T-cell (primary cell): ENCODE measurements at regions not wholly inside any gene's neighbourhood (a gene's known extent, or its start where the extent isn't known, plus 50 kb on each side); places are given as distances from the start of the nearest gene placed in this dataset.

Experiments
- ATAC-seq, 4 experiments: fragments of 200-7000 bp in 3 of 4; fragments of 150-1000 bp in 1 of 4; cut with Tn5 transposase; replicated peaks in 1 of 4; 1 replicate in 3 of 4; 2 replicates in 1 of 4; pipeline ENCODE4 v1.10.0; 2021; ENCODE audit warnings: moderate library complexity in 3 of 4, mild to moderate bottlenecking in 2 of 4, moderate number of reproducible peaks in 1 of 4
- CTCF ChIA-PET, 2 donors: fragments of 300-600 bp; sonication (Branson Sonifier 250); formaldehyde crosslinking; loops; one replicate each; lab custom pipeline; 2022; ENCODE audit warnings: antibody characterized with exemption in 2 of 2; lab: Charles Lee
- POLR2A ChIA-PET, 2 donors: fragments of 300-600 bp; sonication (Branson Sonifier 250); formaldehyde crosslinking; loops; one replicate each; lab custom pipeline; 2022; ENCODE audit warnings: antibody characterized with exemption in 2 of 2; lab: Charles Lee
- DNase-seq, 35 experiments: peaks; one replicate each; pipeline versions ENCODE4 v3.0.0 to v3.0.0-alpha.2; 2013 to 2023
- H3K27ac ChIP-seq: one replicate; pipeline ENCODE4 v1.5.1; 2013; ENCODE audit warnings: low read length
- H3K27me3 ChIP-seq, 2 experiments: replicated peaks in 1 of 2; 1 replicate in 1 of 2; 2 replicates in 1 of 2; pipeline versions ENCODE4 v1.6.1 to v1.7.0; 2013; ENCODE audit warnings: low read length in 1 of 2, mixed read lengths in 1 of 2; ENCODE audit not compliant: control insufficient read depth in 2 of 2, insufficient read depth in 2 of 2; ENCODE audit errors: extremely low read depth in 1 of 2
- H3K36me3 ChIP-seq, 2 donors: 1 replicate in 1 of 2; 2 replicates in 1 of 2; pipeline versions ENCODE4 v1.6.1 to v1.7.0; 2013; ENCODE audit warnings: low read length in 1 of 2; ENCODE audit not compliant: control insufficient read depth in 2 of 2, insufficient read depth in 1 of 2; ENCODE audit errors: extremely low read depth in 1 of 2
- H3K4me1 ChIP-seq, 2 experiments: 1 replicate in 1 of 2; 2 replicates in 1 of 2; pipeline versions ENCODE4 v1.6.1 to v1.7.0; 2013; ENCODE audit warnings: low read length in 2 of 2, mixed read lengths in 1 of 2; ENCODE audit not compliant: insufficient read depth in 2 of 2, control insufficient read depth in 1 of 2; ENCODE audit errors: extremely low read depth in 1 of 2
- H3K4me3 ChIP-seq, 2 donors: 1 replicate in 1 of 2; 2 replicates in 1 of 2; pipeline versions ENCODE4 v1.5.1 to v1.7.0; 2013; ENCODE audit warnings: mild to moderate bottlenecking in 2 of 2, low read length in 1 of 2, moderate library complexity in 1 of 2; ENCODE audit not compliant: control insufficient read depth in 1 of 2; ENCODE audit errors: extremely low read depth in 1 of 2
- H3K9me3 ChIP-seq: 2 replicates; pipeline ENCODE4 v1.7.0; 2013
- H3K27ac Mint-ChIP-seq, 2 donors: one replicate each; pipeline ENCODE4 v1.8.0; 2020 to 2021; ENCODE audit warnings: mild to moderate bottlenecking in 2 of 2, mixed read lengths in 2 of 2
- H3K27me3 Mint-ChIP-seq, 2 donors: one replicate each; pipeline ENCODE4 v1.8.0; 2021 to 2022; ENCODE audit warnings: mixed read lengths in 2 of 2
- H3K36me3 Mint-ChIP-seq: one replicate; pipeline ENCODE4 v1.8.0; 2021; ENCODE audit warnings: mixed read lengths
- H3K4me1 Mint-ChIP-seq, 3 donors: one replicate each; pipeline ENCODE4 v1.8.0; 2020 to 2022; ENCODE audit warnings: mixed read lengths in 3 of 3, mild to moderate bottlenecking in 1 of 3
- H3K4me3 Mint-ChIP-seq, 3 donors: one replicate each; pipeline ENCODE4 v1.8.0; 2020 to 2022; ENCODE audit warnings: mild to moderate bottlenecking in 3 of 3, mixed read lengths in 3 of 3, moderate library complexity in 3 of 3
- H3K9me3 Mint-ChIP-seq, 3 donors: one replicate each; pipeline ENCODE4 v1.8.0; 2020 to 2022; ENCODE audit warnings: mixed read lengths in 3 of 3
- WGBS: methylation state at CpG from one replicate; pipeline ENCODE4 v1.1.5; 2013; ENCODE audit warnings: missing lambda C conversion rate; ENCODE audit not compliant: insufficient coverage; 5-methylcytosine and 5-hydroxymethylcytosine counted together

DNA sequence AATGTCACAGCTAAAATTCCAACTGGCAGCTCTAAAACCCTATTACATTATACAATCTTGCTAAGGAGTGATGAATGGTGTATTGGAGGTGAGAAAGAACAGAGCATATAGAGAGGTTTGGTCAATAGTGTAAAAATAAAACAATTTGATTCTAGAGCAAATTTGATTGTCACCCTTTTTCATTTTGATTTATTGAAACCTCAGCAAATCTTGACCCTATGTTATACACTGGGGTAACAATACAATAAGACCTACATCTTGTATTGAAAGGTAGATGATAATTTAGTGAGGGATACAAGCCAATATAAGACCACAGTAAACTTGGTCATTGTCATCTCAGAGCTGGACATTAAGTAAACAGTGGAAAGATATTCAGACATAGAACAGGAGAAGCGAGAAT lies 671.9 kb downstream of the IRS1 start:
- POLR2A ChIA-PET: no interaction called here
- ATAC-seq: no peak
- CTCF ChIA-PET: no interaction called here

DNA sequence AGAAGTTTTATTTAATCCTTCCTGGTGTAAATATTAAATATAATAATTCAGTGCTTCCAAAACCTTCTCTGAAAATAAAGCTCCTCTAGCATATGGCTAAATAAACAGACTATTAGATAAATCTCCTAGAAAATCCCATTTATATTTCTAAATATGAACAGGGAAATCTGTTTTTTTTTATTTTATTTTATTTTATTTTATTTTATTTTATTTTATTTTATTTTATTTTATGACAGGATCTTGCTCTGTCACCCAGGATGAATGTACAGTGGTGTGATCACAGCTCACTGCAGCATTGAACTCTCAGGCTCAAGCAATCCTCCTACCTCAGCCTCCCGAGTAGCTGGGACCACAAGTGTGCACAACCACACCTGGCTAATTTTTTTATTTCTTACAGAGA lies 673.5 kb downstream of the IRS1 start:
- POLR2A ChIA-PET: no interaction called here
- Mint-ChIP-seq H3K27ac (no peak overlapping the region), H3K9me3 (no peaks in the 10 kb centered on the region), H3K27me3 (peaks cover 4 to 5% of the 10 kb centered on the region in 2 donors), H3K36me3 (no peaks in the 10 kb centered on the region), H3K4me3 (no peak overlapping the region), H3K4me1 (no peaks in the 10 kb centered on the region)
- no peak overlapping the region for H3K27ac ChIP-seq
- no peaks in the 10 kb centered on the region for H3K4me1 ChIP-seq
- ATAC-seq: no peak
- WGBS: 100% methylated on average over 1 of the region's 1 CpG
- no peak overlapping the region for H3K4me3 ChIP-seq
- no peaks in the 10 kb centered on the region for H3K36me3 ChIP-seq
- no peak for DNase-seq
- H3K27me3 ChIP-seq: no peaks in the 10 kb centered on the region
- H3K9me3 ChIP-seq: no peaks in the 10 kb centered on the region
- CTCF ChIA-PET: no interaction called here

More for the DNA sequence above, 671.9 kb downstream of the IRS1 start:
- Histone ChIP-seq H3K27ac (no peak overlapping the region), H3K36me3 (no peaks in the 10 kb centered on the region), H3K27me3 (no peaks in the 10 kb centered on the region), H3K9me3 (no peaks in the 10 kb centered on the region), H3K4me3 (no peak overlapping the region), H3K4me1 (no peaks in the 10 kb centered on the region)
- Mint-ChIP-seq H3K36me3 (no peaks in the 10 kb centered on the region), H3K4me1 (no peaks in the 10 kb centered on the region), H3K4me3 (no peak overlapping the region), H3K27ac (no peak overlapping the region), H3K27me3 (peaks cover 4 to 8% of the 10 kb centered on the region in 2 donors), H3K9me3 (no peaks in the 10 kb centered on the region)
- WGBS: no CpG with 5 or more reads among the region's 1 CpG
- no peak for DNase-seq

DNA sequence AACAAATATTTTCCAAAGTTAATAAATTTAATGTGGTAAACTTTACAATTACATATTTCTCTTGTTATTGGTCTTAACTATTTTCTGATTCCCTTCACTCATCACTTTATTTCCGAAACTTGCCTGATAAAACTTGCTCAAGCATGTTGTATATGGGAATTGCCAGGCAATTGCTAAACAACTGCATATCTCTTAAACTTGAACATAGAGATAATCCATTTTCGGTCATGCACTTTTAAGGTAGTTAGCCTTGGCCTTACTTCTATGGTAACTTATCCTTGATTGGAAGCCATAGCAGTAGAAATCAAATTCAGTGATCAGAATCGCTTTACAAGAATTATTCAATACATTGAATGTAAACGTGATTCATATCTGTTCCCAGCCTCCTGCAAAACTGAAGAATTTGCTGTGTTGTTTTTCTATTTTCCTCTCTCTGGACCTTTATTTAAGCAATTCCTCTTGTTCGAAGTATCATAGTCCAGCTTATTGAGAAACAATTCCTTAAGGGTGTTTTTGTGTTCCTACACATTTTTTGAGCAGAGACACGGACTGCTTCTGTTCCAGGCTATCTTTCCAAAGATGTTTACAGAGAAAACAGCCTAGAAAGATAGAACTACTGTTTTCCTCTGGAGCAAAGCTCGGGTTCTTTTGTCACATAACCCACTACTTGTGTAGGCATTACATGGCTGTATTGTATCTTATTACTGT lies 674.3 kb downstream of the IRS1 start:
- 60% methylated on average over 1 of the region's 7 CpGs for WGBS
- POLR2A ChIA-PET: no interaction called here
- no peaks in the 10 kb centered on the region for H3K36me3 Mint-ChIP-seq
- H3K4me1 ChIP-seq: no peaks in the 10 kb centered on the region
- CTCF ChIA-PET: no interaction called here
- H3K9me3 Mint-ChIP-seq: no peaks in the 10 kb centered on the region
- H3K27ac ChIP-seq: no peak overlapping the region
- no peak overlapping the region for H3K4me3 Mint-ChIP-seq
- DNase-seq: no peak
- no peaks in the 10 kb centered on the region for H3K9me3 ChIP-seq
- no peak overlapping the region for H3K27ac Mint-ChIP-seq
- peaks cover 4 to 6% of the 10 kb centered on the region in 2 donors for H3K27me3 Mint-ChIP-seq
- ATAC-seq: no peak
- no peaks in the 10 kb centered on the region for H3K36me3 ChIP-seq
- no peaks in the 10 kb centered on the region for H3K27me3 ChIP-seq
- no peaks in the 10 kb centered on the region for H3K4me1 Mint-ChIP-seq
- no peak overlapping the region for H3K4me3 ChIP-seq

GRCh38 chr2:226124548-226125011 lies 675.0 kb downstream of the IRS1 start:
- Mint-ChIP-seq H3K27me3 (peaks cover 4 to 6% of the 10 kb centered on the region in 2 donors), H3K4me3 (no peak overlapping the region), H3K36me3 (no peaks in the 10 kb centered on the region), H3K9me3 (no peaks in the 10 kb centered on the region), H3K4me1 (no peaks in the 10 kb centered on the region), H3K27ac (no peak overlapping the region)
- no peaks in the 10 kb centered on the region for H3K36me3 ChIP-seq
- H3K4me1 ChIP-seq: no peaks in the 10 kb centered on the region
- DNase-seq (no peak), ATAC-seq (no peak)
- H3K4me3 ChIP-seq: no peak overlapping the region
- no peaks in the 10 kb centered on the region for H3K27me3 ChIP-seq
- no peaks in the 10 kb centered on the region for H3K9me3 ChIP-seq
- WGBS: no CpG with 5 or more reads among the region's 2 CpGs
- ChIA-PET POLR2A (no interaction called here), CTCF (no interaction called here)
- H3K27ac ChIP-seq: no peak overlapping the region

DNA sequence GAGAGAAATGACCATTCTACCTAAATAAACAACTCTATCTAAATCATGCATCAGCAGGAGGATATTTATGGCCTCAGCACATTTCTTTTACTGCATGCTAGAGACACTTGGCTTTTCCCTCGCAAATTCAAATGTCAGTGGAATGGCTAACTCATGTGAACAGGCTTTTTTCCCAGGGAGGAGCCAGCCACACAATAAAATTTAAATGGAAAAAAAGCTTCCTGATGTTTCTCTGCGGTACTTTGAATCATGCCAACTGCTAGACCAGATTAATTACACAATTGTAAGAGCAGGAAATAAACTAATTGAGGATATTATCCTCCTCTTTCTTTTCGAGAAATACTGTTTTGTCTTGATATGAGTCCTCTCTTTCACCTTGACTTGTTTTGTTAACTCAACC lies 676.3 kb downstream of the IRS1 start:
- WGBS: no CpG with 5 or more reads among the region's 3 CpGs
- H3K36me3 Mint-ChIP-seq: no peaks in the 10 kb centered on the region
- no peaks in the 10 kb centered on the region for H3K36me3 ChIP-seq
- no peak overlapping the region for H3K27ac Mint-ChIP-seq
- POLR2A ChIA-PET: no interaction called here
- H3K9me3 Mint-ChIP-seq: no peaks in the 10 kb centered on the region
- ATAC-seq (no peak), DNase-seq (no peak)
- CTCF ChIA-PET: no interaction called here
- H3K4me1 Mint-ChIP-seq: no peaks in the 10 kb centered on the region
- H3K9me3 ChIP-seq: no peaks in the 10 kb centered on the region
- H3K4me3 ChIP-seq: no peak overlapping the region
- H3K4me3 Mint-ChIP-seq: no peak overlapping the region
- H3K27me3 Mint-ChIP-seq: peaks cover 4 to 6% of the 10 kb centered on the region in 2 donors
- no peaks in the 10 kb centered on the region for H3K4me1 ChIP-seq
- no peaks in the 10 kb centered on the region for H3K27me3 ChIP-seq
- no peak overlapping the region for H3K27ac ChIP-seq

- H3K4me3 ChIP-seq: no peak overlapping the region
- no peak overlapping the region for H3K27ac ChIP-seq
- Mint-ChIP-seq H3K9me3 (no peaks in the 10 kb centered on the region), H3K4me1 (no peaks in the 10 kb centered on the region), H3K27ac (no peak overlapping the region), H3K36me3 (no peaks in the 10 kb centered on the region), H3K27me3 (peaks cover 4 to 6% of the 10 kb centered on the region in 2 donors), H3K4me3 (no peak overlapping the region)
- H3K9me3 ChIP-seq: no peaks in the 10 kb centered on the region
- ATAC-seq: no peak
- H3K36me3 ChIP-seq: no peaks in the 10 kb centered on the region
- ChIA-PET CTCF (no interaction called here), POLR2A (no interaction called here)
- no peak for DNase-seq
- no peaks in the 10 kb centered on the region for H3K4me1 ChIP-seq
- no peaks in the 10 kb centered on the region for H3K27me3 ChIP-seq
Measured at GRCh38 chr2:226122041-226122440, 677.6 kb downstream of the IRS1 start.
